ENCODE measurements at regions not wholly inside any gene's neighbourhood (a gene's known extent, or its start where the extent isn't known, plus 50 kb on each side); places are given as distances from the start of the nearest gene placed in this dataset.

- Histone ChIP-seq H3K4me3 (peak overlapping the region; percentile 43), H3K4me2 (peak overlapping the region; percentile 99), H2AFZ (peak overlapping the region; percentile 46), H3K4me1 (ENCODE audit: insufficient read depth) (peaks cover 5% of the 10 kb centered on the region), H3K27me3 (peaks cover 72% of the 10 kb centered on the region), H4K20me1 (ENCODE audit: insufficient read depth, poor library complexity, severe bottlenecking) (no peaks in the 10 kb centered on the region), H3K79me2 (no peaks in the 10 kb centered on the region), H3K27ac (no peak overlapping the region), H3K36me3 (replicated peaks; ENCODE audit: insufficient read depth, low read depth) (no peaks in the 10 kb centered on the region), H3K9me2 (replicated peaks; ENCODE audit: insufficient read depth) (no peaks in the 10 kb centered on the region), H3K9me3 (ENCODE audit: low read depth) (no peaks in the 10 kb centered on the region)
- WGBS (ENCODE audit: low lambda C conversion rate, missing lambda C conversion rate) = under 1% methylated on average over 68 of the region's 72 CpGs
- peak; percentile 42 for DNase-seq (ENCODE audit: low spot score)
- TF ChIP-seq CTCF (IDR thresholded peaks at IDR 0.05; ENCODE audit: poor library complexity) (no peak), EZH2phosphoT487 (IDR thresholded peaks at IDR 0.05; ENCODE audit: low read depth, severe bottlenecking, unreplicated experiment) (no peak), EZH2 (IDR thresholded peaks at IDR 0.05; ENCODE audit: borderline replicate concordance) (no peak)
Measured at GRCh38 chr12:107318806-107319532, 225.6 kb upstream of the CRY1 start.

- H3K27ac ChIP-seq = no peak overlapping the region
- no peaks in the 10 kb centered on the region for H3K36me3 ChIP-seq (replicated peaks; ENCODE audit: insufficient read depth, low read depth)
- 2% methylated on average over 54 of the region's 60 CpGs for WGBS (ENCODE audit: low lambda C conversion rate, missing lambda C conversion rate)
- no peak overlapping the region for H2AFZ ChIP-seq
- H3K4me2 ChIP-seq = peak overlapping the region; percentile 99
- no peaks in the 10 kb centered on the region for H4K20me1 ChIP-seq (ENCODE audit: insufficient read depth, poor library complexity, severe bottlenecking)
- H3K9me3 ChIP-seq (ENCODE audit: low read depth) = no peaks in the 10 kb centered on the region
- no peaks in the 10 kb centered on the region for H3K9me2 ChIP-seq (replicated peaks; ENCODE audit: insufficient read depth)
- no peaks in the 10 kb centered on the region for H3K79me2 ChIP-seq
- TF ChIP-seq EZH2phosphoT487 (IDR thresholded peaks at IDR 0.05; ENCODE audit: low read depth, severe bottlenecking, unreplicated experiment) (no peak), CTCF (IDR thresholded peaks at IDR 0.05; ENCODE audit: poor library complexity) (no peak)
- peak overlapping the region; percentile 43 for H3K4me3 ChIP-seq
- H3K4me1 ChIP-seq (ENCODE audit: insufficient read depth) = peaks cover 5% of the 10 kb centered on the region
- DNase-seq (ENCODE audit: low spot score) = peak; percentile 19
- peaks cover 68% of the 10 kb centered on the region for H3K27me3 ChIP-seq
Measured at GRCh38 chr12:107319533-107320032, 226.2 kb upstream of the CRY1 start.

- H3K27ac ChIP-seq = no peak overlapping the region
- H3K4me2 ChIP-seq = peak overlapping the region; percentile 99
- WGBS (ENCODE audit: low lambda C conversion rate, missing lambda C conversion rate) = 2% methylated on average over 49 of the region's 49 CpGs
- no peaks in the 10 kb centered on the region for H3K9me2 ChIP-seq (replicated peaks; ENCODE audit: insufficient read depth)
- no peaks in the 10 kb centered on the region for H3K9me3 ChIP-seq (ENCODE audit: low read depth)
- no peaks in the 10 kb centered on the region for H3K79me2 ChIP-seq
- no peaks in the 10 kb centered on the region for H3K36me3 ChIP-seq (replicated peaks; ENCODE audit: insufficient read depth, low read depth)
- H3K27me3 ChIP-seq = peaks cover 65% of the 10 kb centered on the region
- TF ChIP-seq CTCF (IDR thresholded peaks at IDR 0.05; ENCODE audit: poor library complexity) = no peak
- peak; percentile 53 for TF ChIP-seq EZH2 (IDR thresholded peaks at IDR 0.05; ENCODE audit: borderline replicate concordance)
- no peaks in the 10 kb centered on the region for H4K20me1 ChIP-seq (ENCODE audit: insufficient read depth, poor library complexity, severe bottlenecking)
- H3K4me1 ChIP-seq (ENCODE audit: insufficient read depth) = peaks cover 5% of the 10 kb centered on the region
- DNase-seq (ENCODE audit: low spot score) = peak; percentile 32
- H2AFZ ChIP-seq = peak overlapping the region; percentile 44
- H3K4me3 ChIP-seq = peak overlapping the region; percentile 4
Measured at GRCh38 chr12:107320033-107320928, 226.9 kb upstream of the CRY1 start.
